ENCODE measurements at regions not wholly inside any gene's neighbourhood (a gene's known extent, or its start where the extent isn't known, plus 50 kb on each side); places are given as distances from the start of the nearest gene placed in this dataset.

- TF ChIP-seq CTCF (IDR thresholded peaks at IDR 0.05), result no peak
- TF ChIP-seq POLR2A (IDR thresholded peaks at IDR 0.05), result no peak
These were observed 115.8 kb downstream of the SINHCAF start for GRCh38 chr12:31210104-31210503.
